ENCODE measurements at regions not wholly inside any gene's neighbourhood (a gene's known extent, or its start where the extent isn't known, plus 50 kb on each side); places are given as distances from the start of the nearest gene placed in this dataset.

DNA sequence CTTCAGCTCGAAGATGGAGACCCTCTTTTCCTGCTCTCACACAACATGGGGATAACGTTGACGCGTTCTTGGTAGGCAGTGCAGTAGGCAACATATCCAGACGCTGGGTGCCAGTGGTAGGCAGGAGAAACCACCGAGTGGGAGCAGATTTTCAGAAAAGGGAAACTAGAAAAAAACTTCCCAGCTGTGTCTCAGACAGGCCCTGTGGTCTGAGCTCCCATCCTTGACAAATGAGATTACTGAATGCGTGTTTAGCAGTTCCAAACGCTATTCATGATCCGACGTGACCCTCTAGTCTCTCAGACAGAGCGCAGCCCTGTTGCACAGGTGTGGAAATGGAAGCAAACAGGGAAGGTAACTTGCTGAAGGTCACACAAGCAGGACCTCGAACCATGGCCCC, 83.9 kb upstream of the DUSP22 start:
- Histone ChIP-seq H3K27me3 (peaks cover 0 to 14% (median 0%) of the 10 kb centered on the region in 3 donors), H3K36me3 (no peaks in the 10 kb centered on the region), H3K9me3 (no peaks in the 10 kb centered on the region), H3K4me3 (no peak overlapping the region), H3K4me1 (no peaks in the 10 kb centered on the region), H3K27ac (no peak overlapping the region)
- DNase-seq: no peak
- intact Hi-C loops (cut with DNase I): no loop called here
- TF ChIP-seq, protein P1, sequence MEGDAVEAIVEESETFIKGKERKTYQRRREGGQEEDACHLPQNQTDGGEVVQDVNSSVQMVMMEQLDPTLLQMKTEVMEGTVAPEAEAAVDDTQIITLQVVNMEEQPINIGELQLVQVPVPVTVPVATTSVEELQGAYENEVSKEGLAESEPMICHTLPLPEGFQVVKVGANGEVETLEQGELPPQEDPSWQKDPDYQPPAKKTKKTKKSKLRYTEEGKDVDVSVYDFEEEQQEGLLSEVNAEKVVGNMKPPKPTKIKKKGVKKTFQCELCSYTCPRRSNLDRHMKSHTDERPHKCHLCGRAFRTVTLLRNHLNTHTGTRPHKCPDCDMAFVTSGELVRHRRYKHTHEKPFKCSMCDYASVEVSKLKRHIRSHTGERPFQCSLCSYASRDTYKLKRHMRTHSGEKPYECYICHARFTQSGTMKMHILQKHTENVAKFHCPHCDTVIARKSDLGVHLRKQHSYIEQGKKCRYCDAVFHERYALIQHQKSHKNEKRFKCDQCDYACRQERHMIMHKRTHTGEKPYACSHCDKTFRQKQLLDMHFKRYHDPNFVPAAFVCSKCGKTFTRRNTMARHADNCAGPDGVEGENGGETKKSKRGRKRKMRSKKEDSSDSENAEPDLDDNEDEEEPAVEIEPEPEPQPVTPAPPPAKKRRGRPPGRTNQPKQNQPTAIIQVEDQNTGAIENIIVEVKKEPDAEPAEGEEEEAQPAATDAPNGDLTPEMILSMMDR (IDR thresholded peaks at IDR 0.05): no peak
- TF ChIP-seq POLR2A (IDR thresholded peaks at IDR 0.05) (no peak), POLR2AphosphoS5 (IDR thresholded peaks at IDR 0.05) (no peak), EP300 (IDR thresholded peaks at IDR 0.05) (no peak)
- WGBS, 2 donors: 62 to 77% methylated on average over 12 of the region's 12 CpGs

DNA sequence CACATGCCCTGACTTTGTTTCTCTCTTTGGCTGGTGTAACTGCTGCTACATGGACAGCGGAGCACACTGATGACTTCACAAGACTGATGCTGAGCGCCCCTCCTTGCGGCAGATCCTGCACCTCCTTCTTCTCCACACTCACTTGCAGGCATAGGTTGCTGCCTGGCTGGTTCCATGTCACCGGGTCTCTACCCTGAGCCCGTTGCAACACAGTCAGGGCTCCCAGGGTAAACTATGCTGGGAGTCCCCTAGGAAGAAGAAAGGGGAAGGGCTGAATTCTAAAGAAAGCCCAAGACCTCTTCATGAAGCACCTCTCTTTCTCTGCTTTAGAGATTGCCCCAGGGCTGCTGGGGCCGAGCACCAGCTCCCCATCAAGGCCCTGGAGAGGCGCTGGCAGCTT, 83.3 kb upstream of the DUSP22 start:
- WGBS, 2 donors: 88 to 90% methylated on average over 7 of the region's 7 CpGs
- Histone ChIP-seq H3K9me3 (no peaks in the 10 kb centered on the region), H3K36me3 (no peaks in the 10 kb centered on the region), H3K27me3 (peaks cover 0 to 14% (median 0%) of the 10 kb centered on the region in 3 donors), H3K4me1 (no peaks in the 10 kb centered on the region), H3K4me3 (no peak overlapping the region), H3K27ac (no peak overlapping the region)
- DNase-seq: no peak
- intact Hi-C loops (cut with DNase I): no loop called here
- TF ChIP-seq, protein P1 (IDR thresholded peaks at IDR 0.05): no peak
- no peak for TF ChIP-seq EP300 (IDR thresholded peaks at IDR 0.05)
- no peak for TF ChIP-seq POLR2A (IDR thresholded peaks at IDR 0.05)
- no peak for TF ChIP-seq POLR2AphosphoS5 (IDR thresholded peaks at IDR 0.05)

DNA sequence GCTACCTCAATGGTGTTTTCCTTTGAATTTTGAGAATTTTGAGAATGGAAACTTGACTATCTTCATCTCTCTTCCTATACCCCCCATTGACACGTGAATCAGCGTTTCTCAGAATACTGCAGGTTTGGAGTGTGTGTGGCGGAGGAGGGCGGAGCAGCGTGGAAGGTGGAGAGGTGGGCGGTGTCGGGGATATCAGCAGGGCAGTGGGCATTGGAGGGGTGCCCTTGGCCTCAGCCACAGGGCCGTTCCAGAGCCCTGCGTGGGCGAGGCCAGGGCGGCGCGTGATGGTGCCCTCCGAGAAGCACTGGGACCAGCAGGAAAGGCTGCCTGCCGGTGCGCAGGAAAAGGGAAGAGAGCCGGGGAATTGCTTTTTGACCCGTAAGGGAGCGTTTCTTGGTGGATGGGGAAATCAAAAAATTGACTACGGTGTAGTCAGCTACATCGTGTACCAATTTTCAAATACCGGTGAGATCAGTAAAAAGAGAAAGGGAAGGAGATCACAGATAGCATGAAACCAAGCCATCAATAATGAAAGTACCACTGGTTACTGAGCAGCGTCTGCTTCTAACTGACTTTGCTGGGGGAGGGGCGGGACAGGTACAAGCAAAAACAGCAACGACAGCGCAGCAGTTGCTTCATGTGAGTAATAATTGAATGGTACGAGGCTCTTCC, 82.7 kb upstream of the DUSP22 start:
- no peak overlapping the region for H3K4me3 ChIP-seq
- TF ChIP-seq POLR2A (IDR thresholded peaks at IDR 0.05) (no peak), EP300 (IDR thresholded peaks at IDR 0.05) (no peak), POLR2AphosphoS5 (IDR thresholded peaks at IDR 0.05) (no peak)
- TF ChIP-seq, protein P1 (IDR thresholded peaks at IDR 0.05): no peak
- WGBS, 2 donors: 83 to 84% methylated on average over 27 of the region's 27 CpGs
- H3K36me3 ChIP-seq: no peaks in the 10 kb centered on the region
- H3K27me3 ChIP-seq: peaks cover 0 to 14% (median 0%) of the 10 kb centered on the region in 3 donors
- no peaks in the 10 kb centered on the region for H3K4me1 ChIP-seq
- no peak overlapping the region for H3K27ac ChIP-seq
- no peaks in the 10 kb centered on the region for H3K9me3 ChIP-seq
- DNase-seq: no peak
- intact Hi-C loops (cut with DNase I): no loop called here

DNA sequence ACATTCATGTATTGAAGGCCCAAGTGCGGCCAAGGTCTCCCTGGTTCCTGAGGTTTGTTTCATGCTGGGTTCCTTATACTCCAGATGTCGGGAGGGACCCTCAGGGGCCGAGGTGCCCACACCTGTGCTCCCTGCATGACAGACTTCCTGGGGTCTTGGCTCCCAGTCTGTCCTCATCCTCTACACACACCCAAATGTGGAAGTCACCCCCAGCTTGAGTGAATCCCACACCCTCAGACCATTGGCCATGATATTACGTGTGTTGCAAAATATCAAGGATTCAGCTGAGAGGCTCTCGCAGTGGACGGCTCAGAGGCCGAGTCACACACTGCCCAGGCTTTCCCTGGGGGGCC, 82.2 kb upstream of the DUSP22 start:
- TF ChIP-seq POLR2AphosphoS5 (IDR thresholded peaks at IDR 0.05) (no peak), POLR2A (IDR thresholded peaks at IDR 0.05) (no peak), EP300 (IDR thresholded peaks at IDR 0.05) (no peak)
- TF ChIP-seq, protein P1 (IDR thresholded peaks at IDR 0.05): no peak
- WGBS, 2 donors: 86 to 90% methylated on average over 7 of the region's 7 CpGs
- no peak overlapping the region for H3K27ac ChIP-seq
- intact Hi-C loops (cut with DNase I): no loop called here
- DNase-seq: no peak
- no peak overlapping the region for H3K4me3 ChIP-seq
- peaks cover 0 to 14% (median 0%) of the 10 kb centered on the region in 3 donors for H3K27me3 ChIP-seq
- no peaks in the 10 kb centered on the region for H3K4me1 ChIP-seq
- no peaks in the 10 kb centered on the region for H3K9me3 ChIP-seq
- no peaks in the 10 kb centered on the region for H3K36me3 ChIP-seq

All from sigmoid colon (tissue), 6 donors.